ENCODE measurements at regions not wholly inside any gene's neighbourhood (a gene's known extent, or its start where the extent isn't known, plus 50 kb on each side); places are given as distances from the start of the nearest gene placed in this dataset.

- no peaks in the 10 kb centered on the region for H3K9me3 Mint-ChIP-seq
- no peak overlapping the region for H3K4ac ChIP-seq (ENCODE audit: low read depth, low read length)
- no peak overlapping the region for H2BK20ac ChIP-seq (ENCODE audit: low read depth, low read length, poor library complexity, severe bottlenecking)
- H4K20me1 ChIP-seq (ENCODE audit: control insufficient read depth, insufficient read depth, insufficient read length), result no peaks in the 10 kb centered on the region
- H4K8ac ChIP-seq (replicated peaks; ENCODE audit: insufficient read length, low read depth, low read length), result no peak overlapping the region
- H3K79me1 ChIP-seq (ENCODE audit: insufficient read depth, low read depth, low read length, poor library complexity, severe bottlenecking), result no peaks in the 10 kb centered on the region
- H3K79me2 ChIP-seq (ENCODE audit: insufficient read depth, low read length), result no peaks in the 10 kb centered on the region
- H2BK15ac ChIP-seq (ENCODE audit: low read depth, low read length), result no peak overlapping the region
- TF ChIP-seq, protein P1, sequence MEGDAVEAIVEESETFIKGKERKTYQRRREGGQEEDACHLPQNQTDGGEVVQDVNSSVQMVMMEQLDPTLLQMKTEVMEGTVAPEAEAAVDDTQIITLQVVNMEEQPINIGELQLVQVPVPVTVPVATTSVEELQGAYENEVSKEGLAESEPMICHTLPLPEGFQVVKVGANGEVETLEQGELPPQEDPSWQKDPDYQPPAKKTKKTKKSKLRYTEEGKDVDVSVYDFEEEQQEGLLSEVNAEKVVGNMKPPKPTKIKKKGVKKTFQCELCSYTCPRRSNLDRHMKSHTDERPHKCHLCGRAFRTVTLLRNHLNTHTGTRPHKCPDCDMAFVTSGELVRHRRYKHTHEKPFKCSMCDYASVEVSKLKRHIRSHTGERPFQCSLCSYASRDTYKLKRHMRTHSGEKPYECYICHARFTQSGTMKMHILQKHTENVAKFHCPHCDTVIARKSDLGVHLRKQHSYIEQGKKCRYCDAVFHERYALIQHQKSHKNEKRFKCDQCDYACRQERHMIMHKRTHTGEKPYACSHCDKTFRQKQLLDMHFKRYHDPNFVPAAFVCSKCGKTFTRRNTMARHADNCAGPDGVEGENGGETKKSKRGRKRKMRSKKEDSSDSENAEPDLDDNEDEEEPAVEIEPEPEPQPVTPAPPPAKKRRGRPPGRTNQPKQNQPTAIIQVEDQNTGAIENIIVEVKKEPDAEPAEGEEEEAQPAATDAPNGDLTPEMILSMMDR (conservative IDR thresholded peaks at IDR 0.05), result no peak
- H3K4me1 Mint-ChIP-seq, result peaks cover 36 to 39% of the 10 kb centered on the region in 2 experiments
- peaks cover 2% of the 10 kb centered on the region; the same call in 1 of the 2 replicates for H3K4me1 ChIP-seq (ENCODE audit: insufficient read depth, low read length)
- no peak overlapping the region for H3K4me2 ChIP-seq (ENCODE audit: insufficient read depth, insufficient read length, low read length)
- H3K18ac ChIP-seq (ENCODE audit: insufficient read length, low read depth, low read length), result no peak overlapping the region
- H3K56ac ChIP-seq (ENCODE audit: insufficient read length, low read depth, low read length), result no peak overlapping the region
- H3K4me3 Mint-ChIP-seq, result no peak overlapping the region; a peak in 1 of 5 replicates
- H2AFZ ChIP-seq (ENCODE audit: low read length), result no peak overlapping the region
- H3T11ph ChIP-seq (ENCODE audit: low read length), result no peak overlapping the region
- H2AK5ac ChIP-seq (ENCODE audit: insufficient read length, low read length), result no peak overlapping the region
- H3K27ac Mint-ChIP-seq, result no peak overlapping the region
- no peak overlapping the region for H4K5ac ChIP-seq (ENCODE audit: insufficient read length, low read depth, low read length)
- H2BK5ac ChIP-seq (ENCODE audit: insufficient read length, low read length), result no peak overlapping the region
- no peak for DNase-seq
- H3K27ac ChIP-seq (ENCODE audit: insufficient read length, low read depth, low read length), result no peak overlapping the region
- H3K36me3 Mint-ChIP-seq (ENCODE audit: insufficient read depth in 1 of 3, low read depth in 3 of 3), result no peaks in the 10 kb centered on the region
- peaks cover 11% of the 10 kb centered on the region for H3K27me3 Mint-ChIP-seq (ENCODE audit: low read depth)
- H4K91ac ChIP-seq (ENCODE audit: insufficient read length, low read depth, low read length), result no peak overlapping the region
- H3K23ac ChIP-seq (ENCODE audit: insufficient read length, low read depth, low read length), result no peak overlapping the region
- no peaks in the 10 kb centered on the region for H3K23me2 ChIP-seq (ENCODE audit: insufficient read length, low read depth, low read length, poor library complexity, severe bottlenecking)
- H3K27me3 ChIP-seq (ENCODE audit: insufficient read depth, low read length), result no peaks in the 10 kb centered on the region
- H3K9me3 ChIP-seq (ENCODE audit: control insufficient read depth, low read depth, low read length), result no peaks in the 10 kb centered on the region
- WGBS (ENCODE audit: extremely low coverage, insufficient read length, low lambda C conversion rate), result no CpG with 5 or more reads among the region's 5 CpGs
- no peak overlapping the region for H3K9ac ChIP-seq (ENCODE audit: extremely low read depth, insufficient read length, low read length)
- no peak overlapping the region for H2BK120ac ChIP-seq (ENCODE audit: low read depth, low read length, poor library complexity, severe bottlenecking)
- no peak overlapping the region for H3K14ac ChIP-seq (ENCODE audit: insufficient read depth, low read length)
- H2BK12ac ChIP-seq (ENCODE audit: insufficient read length, low read depth, low read length), result no peak overlapping the region
These were observed 113.1 kb downstream of the FOXD2 start for GRCh38 chr1:47550929-47551328.

Measured in H9 (cell line).